Right lobe of liver (tissue), 4 donors: ENCODE measurements at regions not wholly inside any gene's neighbourhood (a gene's known extent, or its start where the extent isn't known, plus 50 kb on each side); places are given as distances from the start of the nearest gene placed in this dataset.

Experiments used
- POLR2A ChIP-seq: fragments of 450-650 bp; IDR thresholded peaks from one replicate; pipeline ENCODE4 v1.6.1; 2017; ENCODE audit warnings: antibody characterized with exemption, mild to moderate bottlenecking
- TF ChIP-seq, protein P1 (sequence below), 4 donors: fragments of 200-600 bp in 3 of 4; fragments of 450-650 bp in 1 of 4; IDR thresholded peaks; one replicate each; pipeline versions ENCODE4 v1.5.1 to v1.8.0; 2016 to 2022; ENCODE audit warnings: antibody characterized with exemption in 4 of 4, mild to moderate bottlenecking in 2 of 4
- donor health status: DM: no; HTN: no; CAD: no.
- donor health status: DM: no; HTN: no; CAD: no.
- donor health status: DM: no; HTN: yes; CAD: no.

DNA sequence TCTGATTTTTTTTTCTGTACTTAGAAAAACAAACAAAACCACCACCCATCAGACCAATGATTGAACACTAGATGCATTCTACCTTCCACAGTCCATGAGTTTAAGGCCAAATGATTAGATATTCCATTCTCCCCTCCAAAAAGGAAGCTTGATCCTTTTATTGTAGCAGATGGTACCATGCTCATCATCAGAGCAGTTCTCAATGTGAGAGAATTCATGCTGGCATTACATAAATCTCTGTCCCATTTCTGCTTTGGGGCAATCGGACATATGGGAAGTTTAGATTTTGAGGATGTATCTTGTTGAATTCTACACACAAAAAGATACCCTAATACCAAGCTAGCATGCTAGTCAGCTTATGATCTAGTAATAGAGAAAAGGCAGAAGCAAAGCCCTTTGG is 186.6 kb downstream of the RAD51AP2 start:
- TF ChIP-seq, protein P1, sequence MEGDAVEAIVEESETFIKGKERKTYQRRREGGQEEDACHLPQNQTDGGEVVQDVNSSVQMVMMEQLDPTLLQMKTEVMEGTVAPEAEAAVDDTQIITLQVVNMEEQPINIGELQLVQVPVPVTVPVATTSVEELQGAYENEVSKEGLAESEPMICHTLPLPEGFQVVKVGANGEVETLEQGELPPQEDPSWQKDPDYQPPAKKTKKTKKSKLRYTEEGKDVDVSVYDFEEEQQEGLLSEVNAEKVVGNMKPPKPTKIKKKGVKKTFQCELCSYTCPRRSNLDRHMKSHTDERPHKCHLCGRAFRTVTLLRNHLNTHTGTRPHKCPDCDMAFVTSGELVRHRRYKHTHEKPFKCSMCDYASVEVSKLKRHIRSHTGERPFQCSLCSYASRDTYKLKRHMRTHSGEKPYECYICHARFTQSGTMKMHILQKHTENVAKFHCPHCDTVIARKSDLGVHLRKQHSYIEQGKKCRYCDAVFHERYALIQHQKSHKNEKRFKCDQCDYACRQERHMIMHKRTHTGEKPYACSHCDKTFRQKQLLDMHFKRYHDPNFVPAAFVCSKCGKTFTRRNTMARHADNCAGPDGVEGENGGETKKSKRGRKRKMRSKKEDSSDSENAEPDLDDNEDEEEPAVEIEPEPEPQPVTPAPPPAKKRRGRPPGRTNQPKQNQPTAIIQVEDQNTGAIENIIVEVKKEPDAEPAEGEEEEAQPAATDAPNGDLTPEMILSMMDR (IDR thresholded peaks at IDR 0.05) = no peak
- no peak for TF ChIP-seq POLR2A
